ENCODE measurements at regions not wholly inside any gene's neighbourhood (a gene's known extent, or its start where the extent isn't known, plus 50 kb on each side); places are given as distances from the start of the nearest gene placed in this dataset.

- TF ChIP-seq, protein P1, sequence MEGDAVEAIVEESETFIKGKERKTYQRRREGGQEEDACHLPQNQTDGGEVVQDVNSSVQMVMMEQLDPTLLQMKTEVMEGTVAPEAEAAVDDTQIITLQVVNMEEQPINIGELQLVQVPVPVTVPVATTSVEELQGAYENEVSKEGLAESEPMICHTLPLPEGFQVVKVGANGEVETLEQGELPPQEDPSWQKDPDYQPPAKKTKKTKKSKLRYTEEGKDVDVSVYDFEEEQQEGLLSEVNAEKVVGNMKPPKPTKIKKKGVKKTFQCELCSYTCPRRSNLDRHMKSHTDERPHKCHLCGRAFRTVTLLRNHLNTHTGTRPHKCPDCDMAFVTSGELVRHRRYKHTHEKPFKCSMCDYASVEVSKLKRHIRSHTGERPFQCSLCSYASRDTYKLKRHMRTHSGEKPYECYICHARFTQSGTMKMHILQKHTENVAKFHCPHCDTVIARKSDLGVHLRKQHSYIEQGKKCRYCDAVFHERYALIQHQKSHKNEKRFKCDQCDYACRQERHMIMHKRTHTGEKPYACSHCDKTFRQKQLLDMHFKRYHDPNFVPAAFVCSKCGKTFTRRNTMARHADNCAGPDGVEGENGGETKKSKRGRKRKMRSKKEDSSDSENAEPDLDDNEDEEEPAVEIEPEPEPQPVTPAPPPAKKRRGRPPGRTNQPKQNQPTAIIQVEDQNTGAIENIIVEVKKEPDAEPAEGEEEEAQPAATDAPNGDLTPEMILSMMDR (IDR thresholded peaks at IDR 0.05), result no peak
- TF ChIP-seq EP300 (IDR thresholded peaks at IDR 0.05), result no peak
- no peak for TF ChIP-seq POLR2A (IDR thresholded peaks at IDR 0.05)
Measured at GRCh38 chr12:24407884-24408283, 458.4 kb upstream of the SOX5 start.

All from upper lobe of left lung (tissue), 4 donors.